PFSK-1 (cell line): ENCODE measurements at regions not wholly inside any gene's neighbourhood (a gene's known extent, or its start where the extent isn't known, plus 50 kb on each side); places are given as distances from the start of the nearest gene placed in this dataset.

Experiments
- POLR2AphosphoS5 ChIP-seq: IDR thresholded peaks from 2 replicates; pipeline ENCODE4 v1.6.1; 2012; ENCODE audit warnings: low read depth, mild to moderate bottlenecking, control low read depth, low read length, moderate library complexity
- SIN3A ChIP-seq: IDR thresholded peaks from 2 replicates; pipeline ENCODE4 v1.6.1; 2012; ENCODE audit warnings: mild to moderate bottlenecking, low read length, moderate library complexity, borderline replicate concordance; ENCODE audit not compliant: insufficient read depth
- TAF1 ChIP-seq: IDR thresholded peaks from 2 replicates; pipeline ENCODE4 v1.6.1; 2012; ENCODE audit warnings: low read length, control low read depth, borderline replicate concordance; ENCODE audit not compliant: insufficient read depth
- TF ChIP-seq, protein P1 (sequence below), 2 experiments: IDR thresholded peaks; 2 replicates each; pipeline versions ENCODE4 v1.6.1 to v1.8.0; 2011 to 2012; ENCODE audit warnings: low read depth in 2 of 2, low read length in 2 of 2, control low read depth in 1 of 2, inconsistent platforms in 1 of 2, mild to moderate bottlenecking in 1 of 2, moderate library complexity in 1 of 2; ENCODE audit not compliant: insufficient read depth in 1 of 2

GRCh38 chr17:53492532-53492931, 330.2 kb upstream of the KIF2B start:
- TF ChIP-seq TAF1, result no peak
- TF ChIP-seq POLR2AphosphoS5, result no peak
- TF ChIP-seq SIN3A, result no peak
- TF ChIP-seq, protein P1, sequence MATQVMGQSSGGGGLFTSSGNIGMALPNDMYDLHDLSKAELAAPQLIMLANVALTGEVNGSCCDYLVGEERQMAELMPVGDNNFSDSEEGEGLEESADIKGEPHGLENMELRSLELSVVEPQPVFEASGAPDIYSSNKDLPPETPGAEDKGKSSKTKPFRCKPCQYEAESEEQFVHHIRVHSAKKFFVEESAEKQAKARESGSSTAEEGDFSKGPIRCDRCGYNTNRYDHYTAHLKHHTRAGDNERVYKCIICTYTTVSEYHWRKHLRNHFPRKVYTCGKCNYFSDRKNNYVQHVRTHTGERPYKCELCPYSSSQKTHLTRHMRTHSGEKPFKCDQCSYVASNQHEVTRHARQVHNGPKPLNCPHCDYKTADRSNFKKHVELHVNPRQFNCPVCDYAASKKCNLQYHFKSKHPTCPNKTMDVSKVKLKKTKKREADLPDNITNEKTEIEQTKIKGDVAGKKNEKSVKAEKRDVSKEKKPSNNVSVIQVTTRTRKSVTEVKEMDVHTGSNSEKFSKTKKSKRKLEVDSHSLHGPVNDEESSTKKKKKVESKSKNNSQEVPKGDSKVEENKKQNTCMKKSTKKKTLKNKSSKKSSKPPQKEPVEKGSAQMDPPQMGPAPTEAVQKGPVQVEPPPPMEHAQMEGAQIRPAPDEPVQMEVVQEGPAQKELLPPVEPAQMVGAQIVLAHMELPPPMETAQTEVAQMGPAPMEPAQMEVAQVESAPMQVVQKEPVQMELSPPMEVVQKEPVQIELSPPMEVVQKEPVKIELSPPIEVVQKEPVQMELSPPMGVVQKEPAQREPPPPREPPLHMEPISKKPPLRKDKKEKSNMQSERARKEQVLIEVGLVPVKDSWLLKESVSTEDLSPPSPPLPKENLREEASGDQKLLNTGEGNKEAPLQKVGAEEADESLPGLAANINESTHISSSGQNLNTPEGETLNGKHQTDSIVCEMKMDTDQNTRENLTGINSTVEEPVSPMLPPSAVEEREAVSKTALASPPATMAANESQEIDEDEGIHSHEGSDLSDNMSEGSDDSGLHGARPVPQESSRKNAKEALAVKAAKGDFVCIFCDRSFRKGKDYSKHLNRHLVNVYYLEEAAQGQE (IDR thresholded peaks at IDR 0.05; ENCODE audit: insufficient read depth in 1 of 2, low read depth in 2 of 2, low read length in 2 of 2), result no peak
